H1 (cell line): ENCODE measurements at regions not wholly inside any gene's neighbourhood (a gene's known extent, or its start where the extent isn't known, plus 50 kb on each side); places are given as distances from the start of the nearest gene placed in this dataset.

Source experiments
- CTCF ChIA-PET: fragments of 300-600 bp; sonication (Branson Sonifier 250); formaldehyde crosslinking; loops from one replicate; lab custom pipeline; 2021; ENCODE audit not compliant: partially characterized antibody; lab: Charles Lee
- POLR2A ChIA-PET: fragments of 300-600 bp; sonication (Branson Sonifier 250); formaldehyde crosslinking; loops from one replicate; lab custom pipeline; 2021; ENCODE audit warnings: inconsistent platforms; ENCODE audit not compliant: partially characterized antibody; lab: Charles Lee
- DNase-seq, 2 experiments: peaks; one replicate each; pipeline versions ENCODE4 v3.0.0 to v3.0.0-alpha.2; 2010 to 2022; ENCODE audit warnings: low spot score in 2 of 2, low read depth in 1 of 2, mixed read lengths in 1 of 2
- FAIRE-seq: peaks from 2 replicates; lab custom pipeline; 2011; peaks lifted over from hg19 to GRCh38; lab: Jason Lieb, UNC
- H2AFZ ChIP-seq: 2 replicates; pipeline ENCODE4 v1.8.1; 2012; ENCODE audit warnings: low read length, inconsistent platforms
- H2AK5ac ChIP-seq: 2 replicates; pipeline ENCODE4 v1.6.1; 2013; ENCODE audit warnings: low read depth, low read length
- H2BK120ac ChIP-seq: replicated peaks from 2 replicates; pipeline ENCODE3; 2013; ENCODE audit warnings: low read depth, low read length, inconsistent platforms
- H2BK12ac ChIP-seq: 2 replicates; pipeline ENCODE4 v1.6.1; 2013; ENCODE audit warnings: low read depth, low read length
- H2BK15ac ChIP-seq: 2 replicates; pipeline ENCODE4 v1.6.1; 2013; ENCODE audit warnings: low read length
- H2BK20ac ChIP-seq: 2 replicates; pipeline ENCODE4 v1.6.1; 2013; ENCODE audit warnings: low read length
- H2BK5ac ChIP-seq: 2 replicates; pipeline ENCODE4 v1.6.1; 2013; ENCODE audit warnings: low read depth, low read length
- H3K14ac ChIP-seq: 2 replicates; pipeline ENCODE4 v1.6.1; 2013; ENCODE audit warnings: inconsistent platforms; ENCODE audit not compliant: insufficient read length
- H3K18ac ChIP-seq: 2 replicates; pipeline ENCODE4 v1.6.1; 2013; ENCODE audit warnings: low read length; ENCODE audit errors: extremely low read depth
- H3K23ac ChIP-seq: 2 replicates; pipeline ENCODE4 v1.6.1; 2013; ENCODE audit warnings: inconsistent platforms; ENCODE audit not compliant: insufficient read length
- H3K23me2 ChIP-seq: 2 replicates; pipeline ENCODE4 v1.6.1; 2013; ENCODE audit warnings: low read depth, low read length
- H3K27ac ChIP-seq: 2 replicates; pipeline ENCODE4 v1.6.1; 2011; ENCODE audit warnings: low read depth, low read length, inconsistent platforms
- H3K27me3 ChIP-seq, 4 experiments: replicated peaks in 1 of 4; 1 replicate in 1 of 4; 2 replicates in 3 of 4; pipeline versions ENCODE4 v1.6.1 to v1.8.1; 2011 to 2013; ENCODE audit warnings: low read length in 3 of 4, mild to moderate bottlenecking in 3 of 4, inconsistent platforms in 2 of 4, mixed read lengths in 2 of 4, moderate library complexity in 1 of 4; ENCODE audit not compliant: control insufficient read depth in 3 of 4, insufficient read depth in 3 of 4; ENCODE audit errors: extremely low read depth in 1 of 4
- H3K36me3 ChIP-seq, 4 experiments: 2 replicates each; pipeline versions ENCODE4 v1.6.1 to v1.8.1; 2011 to 2013; ENCODE audit warnings: mild to moderate bottlenecking in 4 of 4, low read length in 3 of 4, moderate library complexity in 2 of 4, control low read depth in 1 of 4, inconsistent platforms in 1 of 4; ENCODE audit not compliant: insufficient read depth in 4 of 4, control insufficient read depth in 2 of 4
- H3K4ac ChIP-seq: replicated peaks from 2 replicates; pipeline ENCODE3; 2013; ENCODE audit warnings: low read length, low read depth, mixed read lengths, inconsistent platforms; ENCODE audit not compliant: insufficient read length
- H3K4me1 ChIP-seq, 4 experiments: replicated peaks in 1 of 4; 1 replicate in 1 of 4; 2 replicates in 3 of 4; pipeline versions ENCODE4 v1.6.1 to v1.8.1; 2011 to 2013; ENCODE audit warnings: low read length in 3 of 4, inconsistent platforms in 2 of 4, mixed read lengths in 1 of 4; ENCODE audit not compliant: insufficient read depth in 4 of 4, control insufficient read depth in 3 of 4
- H3K4me2 ChIP-seq, 2 experiments: 2 replicates each; pipeline versions ENCODE4 v1.6.1 to v1.8.1; 2011 to 2013; ENCODE audit warnings: low read depth in 2 of 2, low read length in 2 of 2, control low read depth in 1 of 2, inconsistent platforms in 1 of 2, mild to moderate bottlenecking in 1 of 2; ENCODE audit not compliant: insufficient read depth in 1 of 2
- H3K4me3 ChIP-seq, 4 experiments: fragments of 200-600, 300-600 bp in 1 of 4; sonication (generic), shearing (Covaris generic), sonication (Bioruptor Twin) in 1 of 4; 2 replicates each; pipeline versions ENCODE4 v1.5.1 to v1.8.1; 2011 to 2016; ENCODE audit warnings: low read length in 4 of 4, low read depth in 3 of 4, control low read depth in 2 of 4, inconsistent platforms in 2 of 4, mild to moderate bottlenecking in 2 of 4, mixed read lengths in 1 of 4, moderate library complexity in 1 of 4; ENCODE audit not compliant: insufficient read depth in 2 of 4; ENCODE audit errors: extremely low read depth in 1 of 4
- H3K56ac ChIP-seq: replicated peaks from 2 replicates; pipeline ENCODE3; 2013; ENCODE audit warnings: low read depth, mild to moderate bottlenecking, mixed read lengths, low read length, inconsistent platforms; ENCODE audit not compliant: insufficient read length
- H3K79me1 ChIP-seq: 2 replicates; pipeline ENCODE4 v1.6.1; 2013; ENCODE audit warnings: low read depth, low read length, control low read depth
- H3K79me2 ChIP-seq, 2 experiments: 2 replicates each; pipeline versions ENCODE4 v1.6.1 to v1.8.1; 2012 to 2013; ENCODE audit warnings: low read length in 2 of 2, mild to moderate bottlenecking in 2 of 2, inconsistent platforms in 1 of 2; ENCODE audit not compliant: insufficient read depth in 2 of 2, control insufficient read depth in 1 of 2
- H3K9ac ChIP-seq, 4 experiments: replicated peaks in 1 of 4; 1 replicate in 1 of 4; 2 replicates in 3 of 4; pipeline versions ENCODE4 v1.6.1 to v1.8.1; 2011 to 2013; ENCODE audit warnings: low read depth in 3 of 4, low read length in 3 of 4, control low read depth in 2 of 4, mild to moderate bottlenecking in 2 of 4, moderate library complexity in 2 of 4, inconsistent platforms in 1 of 4; ENCODE audit errors: extremely low read depth in 1 of 4
- H3K9me3 ChIP-seq, 2 experiments: 2 replicates each; pipeline versions ENCODE4 v1.6.1 to v1.8.1; 2012 to 2013; ENCODE audit warnings: mild to moderate bottlenecking in 2 of 2, moderate library complexity in 2 of 2, control low read depth in 1 of 2, inconsistent platforms in 1 of 2, low read depth in 1 of 2, low read length in 1 of 2, mixed read lengths in 1 of 2; ENCODE audit not compliant: insufficient read depth in 2 of 2
- H4K20me1 ChIP-seq, 2 experiments: replicated peaks in 1 of 2; 2 replicates each; pipeline versions ENCODE3 to v1.8.1; 2011 to 2013; ENCODE audit warnings: inconsistent platforms in 2 of 2, low read length in 2 of 2, mild to moderate bottlenecking in 1 of 2; ENCODE audit not compliant: insufficient read depth in 2 of 2, control insufficient read depth in 1 of 2
- H4K5ac ChIP-seq: 2 replicates; pipeline ENCODE4 v1.6.1; 2013; ENCODE audit warnings: low read length, low read depth, mixed read lengths, inconsistent platforms; ENCODE audit not compliant: insufficient read length
- H4K8ac ChIP-seq: 2 replicates; pipeline ENCODE4 v1.8.0; 2013; ENCODE audit warnings: mild to moderate bottlenecking, moderate library complexity, low read length, inconsistent platforms; ENCODE audit not compliant: insufficient read depth; ENCODE audit errors: extremely low read depth
- H4K91ac ChIP-seq: replicated peaks from 2 replicates; pipeline ENCODE3; 2013; ENCODE audit warnings: low read length, mixed read lengths, inconsistent platforms; ENCODE audit not compliant: insufficient read length
- ASH2L ChIP-seq: fragments of 200-600, 300-600 bp; sonication (generic); IDR thresholded peaks from one replicate; pipeline ENCODE4 v1.7.1; 2017; ENCODE audit warnings: low read length
- CHD1 ChIP-seq: IDR thresholded peaks from 2 replicates; pipeline ENCODE4 v1.6.1; 2012; ENCODE audit warnings: low read depth, low read length, improper control_type of control experiment
- CTBP2 ChIP-seq: IDR thresholded peaks from 2 replicates; pipeline ENCODE4 v1.7.0; 2011; ENCODE audit warnings: borderline replicate concordance, mild to moderate bottlenecking, moderate library complexity, mixed read lengths, low read length; ENCODE audit not compliant: insufficient read depth, insufficient read length
- FOSL1 ChIP-seq: IDR thresholded peaks from 2 replicates; pipeline ENCODE4 v1.6.1; 2011; ENCODE audit warnings: mild to moderate bottlenecking, low read depth, low read length, moderate library complexity; ENCODE audit not compliant: insufficient read depth
- GABPA ChIP-seq: IDR thresholded peaks from 2 replicates; pipeline ENCODE4 v1.6.1; 2011; ENCODE audit warnings: mild to moderate bottlenecking, low read length, moderate library complexity, borderline replicate concordance; ENCODE audit not compliant: insufficient read depth
- HDAC6 ChIP-seq: IDR thresholded peaks from one replicate; pipeline ENCODE4 v1.7.1; 2012; ENCODE audit warnings: low read depth, mild to moderate bottlenecking, inconsistent platforms, low read length, moderate library complexity
- JUND ChIP-seq: IDR thresholded peaks from 2 replicates; pipeline ENCODE4 v1.6.1; 2011; ENCODE audit warnings: mild to moderate bottlenecking, improper control_type of control experiment, low read length
- KDM1A ChIP-seq: fragments of 200-600, 300-600 bp; sonication (generic); IDR thresholded peaks from 2 replicates; pipeline ENCODE4 v1.7.1; 2016; ENCODE audit warnings: mild to moderate bottlenecking, low read length, borderline replicate concordance
- KDM4A ChIP-seq: IDR thresholded peaks from one replicate; pipeline ENCODE4 v1.7.1; 2012; ENCODE audit warnings: low read depth, mild to moderate bottlenecking, moderate library complexity, low read length, inconsistent platforms; ENCODE audit not compliant: severe bottlenecking
- NRF1 ChIP-seq: IDR thresholded peaks from 2 replicates; pipeline ENCODE4 v1.6.1; 2011; ENCODE audit warnings: mild to moderate bottlenecking, low read depth, low read length, improper control_type of control experiment
- RAD21 ChIP-seq, 2 experiments: IDR thresholded peaks in 1 of 2; conservative IDR thresholded peaks in 1 of 2; 2 replicates each; pipeline ENCODE4 v1.6.1; 2011; ENCODE audit warnings: low read depth in 2 of 2, low read length in 2 of 2, improper control_type of control experiment in 1 of 2, inconsistent platforms in 1 of 2, mild to moderate bottlenecking in 1 of 2, moderate library complexity in 1 of 2
- RXRA ChIP-seq: IDR thresholded peaks from 2 replicates; pipeline ENCODE4 v1.6.1; 2011; ENCODE audit warnings: low read depth, mild to moderate bottlenecking, low read length, moderate library complexity; ENCODE audit not compliant: insufficient read depth
- SUZ12 ChIP-seq: fragments of 200-600 bp; sonication (generic); IDR thresholded peaks from 2 replicates; pipeline ENCODE4 v1.6.1; 2012; ENCODE audit warnings: mild to moderate bottlenecking, inconsistent platforms, low read length, moderate library complexity, mixed read lengths
- TAF1 ChIP-seq: IDR thresholded peaks from 2 replicates; pipeline ENCODE4 v1.6.1; 2011; ENCODE audit warnings: mild to moderate bottlenecking, low read depth, low read length
- TAF7 ChIP-seq: optimal IDR thresholded peaks from 2 replicates; pipeline ENCODE3; 2011; ENCODE audit warnings: low read depth, mild to moderate bottlenecking, inconsistent platforms, low read length, moderate library complexity, borderline replicate concordance
- WGBS, 2 experiments: shearing (Covaris generic) in 1 of 2; methylation state at CpG; one replicate each; pipeline versions ENCODE4 v1.1.6 to v1.1.7; 2013 to 2015; ENCODE audit warnings: low lambda C conversion rate in 2 of 2, mixed read lengths in 2 of 2, inconsistent platforms in 1 of 2, low coverage in 1 of 2, missing lambda C conversion rate in 1 of 2; ENCODE audit not compliant: insufficient replicate concordance in 2 of 2, insufficient coverage in 1 of 2, insufficient read length in 1 of 2; ENCODE audit errors: extremely low coverage in 1 of 2, missing lambda C conversion rate in 1 of 2; 5-methylcytosine and 5-hydroxymethylcytosine counted together

GRCh38 chr1:221283532-221283931 lies 404.3 kb downstream of the HLX start:
- Histone ChIP-seq H4K8ac (no peak overlapping the region), H3K56ac (no peak overlapping the region), H3K27ac (no peak overlapping the region), H3K4me1 (peaks cover 0 to 4% (median 0%) of the 10 kb centered on the region in 4 experiments; a peak in 1 of 7 replicates), H3K79me2 (no peaks in the 10 kb centered on the region), H4K91ac (no peak overlapping the region), H3K79me1 (no peaks in the 10 kb centered on the region), H4K5ac (no peak overlapping the region), H3K23ac (no peak overlapping the region), H2AFZ (no peak overlapping the region), H2BK20ac (no peak overlapping the region), H3K27me3 (no peaks in the 10 kb centered on the region), H3K9me3 (no peaks in the 10 kb centered on the region), H3K4me2 (no peak overlapping the region), H3K14ac (no peak overlapping the region), H3K23me2 (no peaks in the 10 kb centered on the region), H4K20me1 (no peaks in the 10 kb centered on the region), H3K4me3 (no peak overlapping the region), H2BK15ac (no peak overlapping the region), H3K4ac (no peak overlapping the region), H2AK5ac (no peak overlapping the region), H3K36me3 (no peaks in the 10 kb centered on the region), H2BK120ac (no peak overlapping the region), H2BK5ac (no peak overlapping the region), H3K9ac (no peak overlapping the region), H3K18ac (no peak overlapping the region), H2BK12ac (no peak overlapping the region)
- DNase-seq, result no peak
- FAIRE-seq, result no peak
- 100% methylated on average over 1 of the region's 1 CpG; no CpG with 5 or more reads in 1 of the 2 experiments for WGBS, 2 experiments
- POLR2A ChIA-PET, result no interaction called here
- CTCF ChIA-PET, result interaction anchor here (1.8 to 2.1 kb wide), 2 partner anchors 9 to 20 kb away, joined by 8 to 9 read pairs; no protein-coding TSS in a partner anchor
- no peak for TF ChIP-seq TAF1
- TF ChIP-seq CTBP2, result no peak
- TF ChIP-seq HDAC6, result no peak
- TF ChIP-seq ASH2L, result no peak
- TF ChIP-seq RXRA, result no peak
- no peak for TF ChIP-seq KDM4A
- TF ChIP-seq RAD21 (IDR thresholded peaks at IDR 0.05 in 1 of 2, conservative IDR thresholded peaks at IDR 0.05 in 1 of 2; ENCODE audit: low read depth in 2 of 2, low read length in 2 of 2), result no peak
- TF ChIP-seq GABPA, result no peak
- no peak for TF ChIP-seq NRF1
- no peak for TF ChIP-seq SUZ12
- no peak for TF ChIP-seq FOSL1
- no peak for TF ChIP-seq JUND
- no peak for TF ChIP-seq CHD1
- no peak for TF ChIP-seq TAF7
- TF ChIP-seq KDM1A, result no peak
